Ammon's horn (tissue), 1 donor: ENCODE measurements at regions not wholly inside any gene's neighbourhood (a gene's known extent, or its start where the extent isn't known, plus 50 kb on each side); places are given as distances from the start of the nearest gene placed in this dataset.

Source experiments
- DNase-seq: peaks from one replicate; pipeline ENCODE4 v3.0.0-alpha.2; 2016; ENCODE audit warnings: low spot score

DNA sequence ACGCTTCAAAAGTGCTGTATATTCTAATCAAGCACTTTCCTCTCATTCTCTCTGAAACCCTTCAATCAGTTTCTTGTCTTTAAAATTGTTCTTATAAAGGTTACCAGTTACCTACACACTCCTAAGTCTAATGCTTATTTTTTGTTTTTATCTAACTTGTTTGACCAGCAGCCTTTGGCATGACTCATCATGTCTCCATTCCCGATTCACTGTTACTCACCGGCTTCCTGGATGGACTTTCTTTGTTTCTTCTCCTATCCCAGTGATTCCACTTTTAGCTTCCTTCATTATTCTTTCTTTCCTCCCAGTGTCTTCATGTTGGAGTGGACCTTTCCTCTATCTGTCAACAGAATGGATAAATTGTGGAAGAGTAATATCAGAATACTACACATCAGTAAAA lies 368.6 kb upstream of the CCDC196 start:
- DNase-seq: no peak

DNA sequence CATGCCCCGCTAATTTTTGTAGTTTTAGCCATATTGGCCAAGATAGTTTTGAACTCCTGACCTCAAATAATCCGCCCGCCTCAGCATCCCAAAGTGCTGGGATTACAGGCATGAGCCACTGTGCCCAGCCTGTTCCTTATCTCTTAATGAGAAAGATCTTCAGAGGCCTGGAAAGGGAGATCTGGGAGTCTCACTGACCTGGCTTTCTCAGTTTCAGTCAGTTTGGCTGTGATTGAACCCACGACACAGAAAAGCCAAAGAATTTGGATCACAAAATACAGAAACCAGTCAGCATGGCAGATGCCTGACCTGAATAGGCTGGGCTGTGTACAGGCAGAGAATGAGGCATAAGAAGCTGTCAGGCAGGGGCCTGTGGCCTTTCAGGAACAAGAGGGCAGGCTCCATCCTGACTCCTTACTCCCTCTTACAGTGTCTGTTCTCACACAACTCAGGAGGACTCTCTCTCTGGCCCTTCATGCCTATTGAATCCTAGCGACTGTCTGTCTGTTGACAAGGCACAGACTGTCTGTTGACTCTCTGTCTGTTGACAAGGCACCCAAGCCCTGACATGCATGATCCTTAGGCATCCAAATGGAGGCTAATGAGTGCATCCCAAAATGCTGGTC lies 366.5 kb upstream of the CCDC196 start:
- no peak for DNase-seq

DNA sequence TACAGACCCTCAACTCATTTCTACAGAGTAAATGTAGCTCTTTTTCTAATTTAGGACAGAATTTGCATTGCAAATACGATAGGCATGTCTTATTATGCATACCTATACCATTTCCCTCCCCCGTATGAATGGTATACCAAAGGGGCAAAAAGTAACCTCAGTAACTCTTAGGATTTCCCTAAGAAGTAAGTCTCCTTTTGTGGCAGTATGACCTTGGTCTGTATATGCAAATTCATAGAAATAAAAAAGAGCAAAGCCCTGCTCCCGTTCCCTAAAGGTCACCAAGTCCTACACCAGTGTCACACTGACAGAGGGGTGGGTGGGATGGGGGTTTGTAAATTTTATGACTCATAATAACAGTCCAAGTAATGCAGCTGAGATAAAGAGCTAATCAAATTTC lies 365.8 kb upstream of the CCDC196 start:
- no peak for DNase-seq

DNA sequence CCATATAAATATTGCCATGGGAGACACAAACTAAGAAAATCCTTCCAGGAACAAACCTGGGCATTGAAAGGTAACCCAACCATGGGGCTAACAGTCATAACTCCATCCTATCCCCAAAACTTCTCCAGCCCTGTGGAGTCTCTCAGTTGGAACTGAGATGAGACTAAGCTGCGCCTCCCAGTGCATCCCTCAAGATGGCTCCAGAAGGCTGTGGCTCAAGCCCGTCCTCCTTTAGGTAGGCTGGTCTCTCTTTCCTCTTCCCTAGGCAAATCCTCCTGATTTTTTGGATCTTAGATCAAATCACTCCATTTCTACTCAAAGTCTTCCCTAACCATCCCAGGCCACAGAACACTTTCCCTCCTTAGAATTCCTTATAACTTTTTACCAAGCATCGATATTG lies 364.3 kb upstream of the CCDC196 start:
- DNase-seq: no peak

DNA sequence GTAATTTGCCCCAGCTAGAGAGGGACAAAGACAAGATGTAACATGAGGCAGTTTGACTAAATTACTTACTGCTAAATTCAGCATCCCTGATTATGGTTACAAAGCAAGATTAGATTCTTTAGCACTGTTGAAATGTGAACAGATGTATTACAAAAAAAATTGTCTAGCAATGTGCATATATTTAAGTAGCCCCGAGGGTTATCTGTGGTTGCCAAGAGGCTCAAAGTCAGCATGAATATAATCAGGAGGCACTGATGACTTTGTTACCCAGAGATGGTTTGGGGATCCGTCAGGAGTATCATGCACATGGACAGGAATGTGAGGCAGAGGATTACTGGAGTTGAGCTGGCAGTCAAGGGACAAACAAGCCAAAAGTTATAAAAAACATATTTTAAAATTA lies 356.9 kb upstream of the CCDC196 start:
- no peak for DNase-seq

DNA sequence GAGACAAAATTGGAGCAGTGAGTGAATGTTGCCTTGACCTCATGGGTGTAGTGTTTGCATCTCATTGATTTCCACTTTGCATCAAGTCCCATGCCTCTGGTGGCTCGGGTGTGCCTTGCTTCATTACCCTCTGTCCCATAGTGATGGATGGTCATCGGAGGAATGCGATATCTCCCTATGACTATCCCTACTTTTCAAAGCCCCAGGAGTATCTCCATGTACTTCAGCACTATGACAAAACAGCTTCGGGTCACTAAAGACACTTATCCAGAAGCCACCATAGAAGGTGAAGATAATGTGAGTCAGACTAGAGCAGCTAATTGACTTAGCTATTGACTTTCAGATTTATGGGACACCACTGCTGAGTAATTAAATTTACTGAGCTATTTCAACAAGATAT lies 355.1 kb upstream of the CCDC196 start:
- DNase-seq: no peak

DNA sequence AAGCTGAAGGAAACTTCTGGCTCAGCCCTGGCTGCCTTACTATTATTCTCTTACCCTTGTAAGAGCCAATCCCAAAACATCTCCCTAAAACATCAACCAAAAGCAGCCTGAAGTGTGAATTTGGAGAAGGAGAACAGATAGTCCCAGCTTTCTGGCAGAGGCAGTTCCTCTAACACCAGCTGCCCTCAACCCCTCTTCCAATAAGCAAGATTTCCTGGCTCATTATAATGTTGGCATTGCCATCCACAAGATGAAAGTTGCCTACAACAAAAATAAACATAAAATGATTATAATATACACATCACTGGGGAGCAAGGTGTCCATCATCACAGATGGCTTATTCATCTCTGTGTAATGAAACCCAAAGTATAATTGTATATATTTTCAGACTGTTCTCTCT lies 352.5 kb upstream of the CCDC196 start:
- no peak for DNase-seq

DNA sequence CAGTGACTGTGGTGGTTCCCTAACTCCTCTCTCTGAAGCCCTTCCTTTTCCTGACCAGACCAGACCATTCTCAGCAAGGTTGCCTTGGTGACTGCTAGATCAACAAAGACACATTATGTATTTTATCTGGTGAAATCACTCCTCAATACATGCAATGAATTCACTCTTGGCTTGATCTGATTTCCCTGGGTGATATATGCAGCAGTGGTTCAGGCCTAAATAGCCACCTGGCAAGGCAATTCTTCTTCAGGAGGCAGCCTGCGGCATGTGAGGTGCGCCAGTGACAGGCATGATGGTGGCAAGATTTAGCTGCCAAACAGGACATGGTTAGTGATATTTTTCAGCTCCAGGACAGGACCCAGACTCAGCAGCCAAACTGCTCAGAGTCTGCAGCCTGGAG lies 350.3 kb upstream of the CCDC196 start:
- DNase-seq: no peak

DNA sequence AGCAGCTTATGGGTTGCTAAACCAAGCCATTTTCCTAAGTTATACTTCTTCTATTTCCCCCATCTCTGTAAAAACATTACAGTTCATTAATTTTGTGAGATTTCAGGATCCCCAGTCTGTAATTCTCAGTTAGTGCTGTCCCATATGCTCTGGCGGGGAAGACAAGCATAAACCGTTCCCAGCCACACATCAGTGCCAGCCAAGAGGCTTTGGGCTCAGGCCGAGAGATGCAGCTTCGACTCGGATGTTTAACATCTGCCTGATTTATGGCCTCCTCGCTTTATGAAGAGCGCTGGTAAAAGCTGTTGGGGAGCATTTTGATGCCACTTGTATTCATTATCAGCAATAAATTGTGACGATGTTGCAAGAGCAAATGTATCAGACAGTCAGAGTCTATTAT lies 349.1 kb upstream of the CCDC196 start:
- no peak for DNase-seq

DNA sequence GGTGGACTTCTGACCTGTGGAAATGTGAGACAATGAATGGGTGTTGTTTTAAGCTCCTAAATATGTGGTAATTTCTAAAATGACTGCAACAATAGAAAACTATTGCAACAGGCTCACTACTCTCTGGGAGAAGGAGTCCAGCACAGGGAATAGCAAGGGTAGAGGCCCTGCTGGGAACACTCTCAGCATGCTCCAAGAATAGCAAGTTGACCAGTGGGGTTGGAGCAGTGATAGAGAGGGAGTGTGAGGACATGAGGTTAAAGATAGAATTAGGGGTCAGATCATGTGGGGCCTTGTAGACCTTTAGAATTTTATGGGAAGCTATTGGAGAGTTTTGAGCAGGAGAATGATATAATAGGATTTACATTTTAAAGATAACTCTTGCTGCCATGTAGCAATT lies 346.7 kb upstream of the CCDC196 start:
- no peak for DNase-seq

DNA sequence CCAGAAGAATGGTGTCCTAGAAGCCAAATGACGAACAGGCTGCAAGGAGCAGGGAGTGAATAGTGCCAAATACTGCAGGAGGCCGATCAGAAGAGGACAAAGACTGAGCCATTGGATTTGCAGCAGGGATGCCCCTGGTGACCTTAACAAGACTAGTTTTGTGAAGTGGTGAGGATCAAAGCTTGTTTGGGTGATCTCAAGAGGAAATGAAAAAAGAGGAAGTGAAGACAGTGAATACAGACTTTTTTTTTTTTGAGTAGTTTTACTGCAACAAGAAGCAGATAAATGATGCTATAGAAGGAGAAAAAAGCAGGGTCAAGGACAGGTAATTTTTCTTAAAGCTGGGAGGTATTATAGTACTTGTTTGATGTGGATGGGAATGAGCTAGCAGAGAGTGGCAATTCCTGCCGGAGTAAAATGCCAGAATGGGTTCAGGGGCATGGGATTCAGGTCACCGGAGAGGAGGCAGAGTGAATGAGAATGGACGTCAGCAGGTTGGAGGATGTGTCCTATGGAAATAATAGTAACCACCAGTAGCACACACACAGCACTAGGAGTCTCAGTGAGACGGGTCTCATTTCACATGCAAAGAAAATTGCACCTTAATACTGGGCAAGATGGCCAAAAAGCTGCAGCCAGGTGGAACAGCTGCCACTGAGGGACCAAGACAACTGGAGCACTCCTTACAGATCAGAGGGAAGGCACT lies 345.8 kb upstream of the CCDC196 start:
- no peak for DNase-seq

DNA sequence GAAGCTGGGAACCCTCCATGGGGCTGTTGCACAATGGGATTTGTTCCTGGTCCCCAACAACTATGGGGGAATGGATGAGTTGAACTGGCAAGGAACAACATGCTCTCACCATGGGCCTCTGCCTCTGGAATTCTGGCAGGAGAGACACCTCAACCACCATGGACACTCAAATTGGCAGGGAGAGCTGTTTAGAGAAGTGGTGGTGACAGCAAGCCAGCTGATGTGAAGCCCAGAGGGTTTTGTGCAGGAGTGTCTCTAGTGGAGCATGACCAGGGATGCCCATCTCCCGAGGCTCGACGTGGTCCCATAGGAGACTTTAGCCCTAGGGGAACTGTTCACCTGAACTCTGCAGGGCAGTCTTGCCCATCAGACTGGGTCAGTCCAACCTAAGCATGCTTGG lies 345.2 kb upstream of the CCDC196 start:
- no peak for DNase-seq

DNA sequence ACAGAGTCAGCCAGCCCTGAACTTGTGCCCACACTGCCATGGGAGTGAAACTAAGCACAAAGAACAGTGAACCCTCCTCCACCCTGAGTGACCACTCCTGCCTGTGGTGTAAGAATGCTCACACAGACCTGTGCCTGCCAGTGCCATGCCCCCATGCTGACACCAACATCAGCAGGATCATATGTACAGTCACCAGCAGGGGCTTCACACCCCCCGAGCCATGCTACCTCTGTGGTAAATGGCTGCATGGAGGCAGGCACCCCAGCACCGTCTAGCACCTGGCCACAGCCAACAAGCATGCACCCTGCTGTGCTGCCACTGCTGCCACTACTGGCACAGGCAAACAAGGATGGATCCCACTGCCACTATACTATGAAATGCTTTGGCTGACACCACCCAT lies 344.4 kb upstream of the CCDC196 start:
- no peak for DNase-seq

DNA sequence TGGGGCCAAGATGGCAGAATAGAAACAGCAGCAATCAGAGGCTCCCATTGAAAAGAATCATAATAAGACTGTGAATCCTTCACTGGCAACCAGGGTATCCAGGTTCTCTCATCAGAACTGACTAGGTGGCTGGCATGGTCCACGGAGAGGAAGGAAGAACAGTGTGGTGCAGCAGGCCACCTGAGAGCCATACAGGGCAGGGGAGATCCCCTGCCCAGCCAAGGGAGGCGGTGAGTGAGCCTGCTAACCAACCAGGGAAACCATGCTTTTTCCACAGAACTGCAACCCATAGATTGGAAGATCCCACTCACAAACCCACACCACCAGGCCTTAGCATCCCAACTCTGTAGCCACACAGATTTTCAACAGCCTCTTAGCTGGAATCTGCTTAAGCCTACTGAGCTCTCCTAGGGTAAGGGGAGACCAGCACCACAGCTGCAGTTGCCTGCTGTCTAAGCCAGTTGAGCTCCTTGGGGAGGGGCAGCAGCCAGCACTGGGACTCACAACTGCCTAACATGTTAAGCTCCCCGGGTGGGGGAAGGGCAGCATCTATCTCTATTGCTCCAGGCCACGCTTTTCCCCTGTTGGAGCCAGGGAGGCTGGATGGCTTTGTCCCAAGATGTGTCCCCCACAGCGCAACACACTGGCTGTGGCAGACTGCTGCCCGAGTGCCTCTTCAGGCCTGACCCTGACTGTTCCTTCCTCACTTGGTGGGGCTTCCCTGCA lies 342.6 kb upstream of the CCDC196 start:
- no peak for DNase-seq

DNA sequence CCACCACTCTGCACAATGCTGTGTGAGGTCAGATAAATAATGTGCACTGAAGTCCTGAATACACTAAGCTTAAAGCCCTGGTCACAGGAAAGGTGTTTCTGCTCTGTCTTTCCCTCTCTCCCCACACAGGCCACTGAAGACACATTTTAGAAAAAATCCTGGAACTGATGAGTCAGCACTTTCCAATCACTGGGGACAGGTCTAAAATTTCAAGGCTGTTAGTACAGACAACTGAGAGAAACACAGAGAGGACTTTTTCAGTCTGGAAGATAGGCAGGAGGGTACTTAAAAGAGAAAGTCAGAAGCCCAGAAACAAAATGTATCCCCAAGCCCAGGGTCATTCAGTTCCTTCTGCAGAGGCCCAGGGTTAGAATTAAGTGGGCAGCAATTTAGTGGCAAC lies 333.9 kb upstream of the CCDC196 start:
- no peak for DNase-seq

DNA sequence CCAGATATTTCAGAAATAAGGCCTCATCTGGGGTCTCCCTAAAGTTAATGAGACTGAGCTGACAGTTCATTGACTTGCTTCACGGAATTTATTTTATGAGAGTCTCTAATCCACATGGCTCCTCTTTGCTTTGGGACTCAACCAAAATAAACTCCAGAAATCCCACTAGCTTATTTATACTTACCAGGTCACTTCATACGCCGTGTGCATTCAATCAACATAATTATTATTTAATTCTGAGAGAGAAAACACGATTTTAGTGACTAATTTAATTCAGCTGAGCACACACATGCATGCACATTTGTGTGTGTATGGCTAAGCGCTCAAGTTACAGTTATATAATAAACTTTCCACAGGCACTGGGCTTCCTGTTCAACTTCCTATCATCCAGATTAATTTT lies 333.4 kb upstream of the CCDC196 start:
- no peak for DNase-seq

DNA sequence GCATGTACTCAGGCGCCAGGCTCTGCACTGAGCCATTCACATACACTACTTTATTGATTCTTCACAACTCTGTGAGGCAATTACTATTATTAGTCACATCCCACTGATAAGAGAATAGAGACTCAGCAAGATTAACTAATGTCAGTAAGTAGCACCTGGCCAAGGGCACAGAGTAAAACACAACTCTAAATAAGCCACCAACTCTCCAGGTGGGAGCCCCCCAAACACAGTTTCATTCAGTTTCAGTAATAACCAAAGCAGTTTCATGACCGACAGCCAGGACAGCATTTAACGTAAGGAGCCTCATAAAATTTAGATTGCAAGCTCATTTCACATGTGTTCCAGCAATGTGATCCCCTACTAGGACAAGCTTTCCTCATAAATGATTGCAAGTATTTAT lies 323.1 kb upstream of the CCDC196 start:
- DNase-seq: no peak

DNA sequence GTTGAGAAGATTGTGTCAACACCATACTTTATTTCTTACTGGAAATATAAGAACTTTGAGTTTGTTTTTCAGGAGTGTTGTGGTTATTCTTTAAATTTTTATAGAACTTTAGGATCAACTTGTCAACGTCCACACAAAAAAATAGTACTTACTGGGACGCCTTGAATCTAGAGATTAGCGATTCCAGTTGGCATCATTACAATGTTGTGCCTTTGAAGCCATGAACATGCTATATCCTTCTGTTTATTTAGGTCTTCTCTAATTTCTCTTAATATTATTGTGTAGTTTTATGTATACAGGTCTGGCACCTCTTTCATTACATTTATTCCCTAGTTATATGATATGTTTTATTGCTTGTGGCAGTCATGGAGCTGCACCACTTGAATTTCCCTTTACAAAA lies 320.8 kb upstream of the CCDC196 start:
- DNase-seq: no peak

DNA sequence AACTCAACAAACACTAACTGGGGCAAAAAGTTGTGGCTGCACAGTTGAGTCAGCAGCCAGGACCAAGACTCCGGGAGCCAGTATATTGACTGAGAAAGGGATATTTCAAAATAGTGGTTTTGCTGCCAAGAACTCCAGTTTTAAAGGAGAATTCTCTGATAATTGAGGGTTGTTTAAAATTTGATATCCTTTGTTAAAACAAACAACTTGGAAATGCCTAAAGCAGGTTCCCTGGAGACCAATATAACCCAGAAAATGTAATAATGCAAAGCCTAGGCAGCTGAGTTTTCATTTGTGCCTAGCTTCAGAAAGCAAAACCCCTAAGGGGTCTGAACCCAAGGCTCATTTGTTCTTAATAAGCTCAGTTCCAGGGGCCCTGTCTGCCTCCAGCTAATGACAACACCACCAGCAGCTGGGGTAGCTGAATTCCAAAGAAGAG lies 311.7 kb upstream of the CCDC196 start:
- DNase-seq: no peak

DNA sequence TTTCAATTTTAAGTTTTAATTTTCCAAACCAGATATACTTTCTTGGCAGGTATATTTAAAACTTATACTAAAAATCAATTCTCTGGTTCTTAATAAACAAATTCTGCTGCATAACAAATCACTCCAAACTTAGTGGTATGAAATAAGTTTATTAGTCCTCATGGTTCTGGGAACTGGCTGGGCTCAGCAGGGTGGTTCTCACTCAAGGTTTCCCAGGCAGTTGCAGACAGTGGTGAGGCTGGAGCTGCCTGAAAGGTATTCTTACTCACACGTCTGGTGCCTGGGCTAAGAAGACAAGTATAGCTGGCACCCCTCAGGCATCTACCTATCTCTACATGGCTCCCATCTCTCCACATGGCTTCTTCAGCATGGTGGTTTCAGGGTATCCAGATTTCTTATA lies 308.2 kb upstream of the CCDC196 start:
- no peak for DNase-seq

DNA sequence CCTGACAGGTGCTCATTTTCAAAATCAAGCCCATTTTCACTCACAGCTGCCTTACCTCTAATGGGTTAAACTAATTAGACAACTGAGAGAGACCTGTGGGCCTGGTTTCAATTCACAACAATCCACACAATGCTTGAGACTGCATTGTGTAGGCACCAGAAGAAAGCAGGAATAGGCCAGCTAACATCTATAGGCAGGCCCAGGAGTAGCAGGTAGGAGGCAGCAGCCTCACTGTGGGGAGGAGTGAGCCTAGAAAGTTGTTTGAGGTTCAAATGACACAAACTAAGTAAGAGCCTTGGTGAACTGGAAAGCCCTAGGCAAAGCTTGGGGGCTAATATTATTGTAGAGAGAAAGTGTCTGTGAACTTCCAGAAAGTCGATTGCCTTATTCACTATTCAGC lies 289.5 kb upstream of the CCDC196 start:
- DNase-seq: no peak

DNA sequence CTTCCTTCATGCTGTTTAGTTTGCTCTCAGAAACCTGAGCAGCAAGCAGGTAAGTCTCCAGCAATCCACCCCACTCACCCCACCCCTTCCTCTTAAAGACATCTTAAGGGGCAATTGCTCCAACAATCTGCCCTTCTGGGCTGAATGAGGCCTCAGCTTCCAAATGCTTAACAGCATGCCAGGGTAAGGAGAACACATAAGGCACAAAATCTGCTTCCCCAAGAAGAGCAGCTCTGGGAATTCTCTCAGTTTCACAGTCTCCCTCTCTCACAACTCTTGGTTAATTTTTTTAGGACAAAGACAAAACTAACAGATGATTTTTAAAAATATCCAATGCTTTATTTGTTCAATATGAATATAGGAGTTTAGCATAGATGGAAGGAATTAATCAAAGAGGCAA lies 288.9 kb upstream of the CCDC196 start:
- DNase-seq: no peak

DNA sequence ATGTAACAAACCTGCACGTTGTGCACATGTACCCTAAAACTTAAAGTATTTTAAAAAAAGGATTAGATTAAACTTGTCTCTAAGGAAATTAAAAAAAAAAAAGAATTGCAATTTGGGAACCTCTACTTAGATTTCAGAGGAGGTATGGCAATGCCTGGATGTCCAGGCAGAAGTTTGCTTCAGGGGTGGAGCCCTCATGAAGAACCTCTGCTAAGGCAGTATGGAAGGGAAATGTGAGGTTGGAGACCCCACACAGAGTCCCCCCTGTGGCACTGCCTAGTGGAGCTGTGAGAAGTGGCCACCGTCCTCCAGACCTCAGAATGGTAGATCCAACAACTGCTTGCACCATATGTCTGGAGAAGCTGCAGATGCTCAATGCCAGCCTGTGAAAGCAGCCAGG lies 279.6 kb upstream of the CCDC196 start:
- DNase-seq: no peak

DNA sequence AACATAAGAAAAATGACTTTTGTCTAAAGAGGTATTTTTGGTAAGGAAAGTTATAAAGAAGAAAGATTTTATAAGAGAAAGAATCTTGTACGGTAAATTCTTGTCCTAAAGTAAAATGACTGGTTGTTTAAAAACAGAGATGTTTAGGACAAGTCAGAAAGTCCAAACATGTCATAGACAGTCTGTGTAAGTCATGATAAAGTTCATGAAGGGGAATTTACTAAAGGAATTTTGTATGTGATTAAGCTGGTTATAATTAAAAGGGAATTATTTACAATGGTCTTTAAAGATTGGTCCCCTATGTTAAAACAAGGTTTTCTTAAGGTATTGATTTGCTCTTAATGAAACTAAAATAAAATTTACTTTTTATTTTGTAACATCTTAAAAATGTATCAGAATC lies 269.4 kb upstream of the CCDC196 start:
- no peak for DNase-seq
